ENCODE measurements at regions not wholly inside any gene's neighbourhood (a gene's known extent, or its start where the extent isn't known, plus 50 kb on each side); places are given as distances from the start of the nearest gene placed in this dataset.

- Histone ChIP-seq H3K27me3 (ENCODE audit: control insufficient read depth in 2 of 2, insufficient read depth in 2 of 2, low read length in 2 of 2) (no peaks in the 10 kb centered on the region), H3K9ac (replicated peaks; ENCODE audit: extremely low read depth, insufficient read depth, low read length) (no peak overlapping the region), H3K36me3 (ENCODE audit: control insufficient read depth in 2 of 2, extremely low read depth in 1 of 2, insufficient read depth in 2 of 2, low read length in 2 of 2) (no peaks in the 10 kb centered on the region), H2AFZ (ENCODE audit: low read depth, low read length) (no peak overlapping the region), H3K27ac (ENCODE audit: insufficient read depth, low read depth, low read length) (no peak overlapping the region), H3K4me2 (ENCODE audit: insufficient read depth, low read length) (no peak overlapping the region), H3K4me3 (replicated peaks in 1 of 3; ENCODE audit: insufficient read depth in 1 of 3, low read depth in 1 of 3, low read length in 3 of 3) (no peak overlapping the region), H3K79me2 (ENCODE audit: control insufficient read depth, insufficient read depth, low read length) (no peaks in the 10 kb centered on the region), H3K9me3 (replicated peaks; ENCODE audit: control insufficient read depth, insufficient read depth, low read length) (no peaks in the 10 kb centered on the region), H4K20me1 (replicated peaks; ENCODE audit: control insufficient read depth, extremely low read depth, insufficient read depth, low read length) (no peaks in the 10 kb centered on the region), H3K4me1 (ENCODE audit: control insufficient read depth, extremely low read depth, insufficient read depth, low read length) (no peaks in the 10 kb centered on the region), H3K9me1 (replicated peaks; ENCODE audit: control insufficient read depth, extremely low read depth, insufficient read depth, low read length) (no peaks in the 10 kb centered on the region)
- intact Hi-C loops (cut with micrococcal nuclease), result no loop called here
- ChIA-PET POLR2A (no interaction called here), CTCF (no interaction called here)
- FAIRE-seq (no peak), DNase-seq (ENCODE audit: low read depth, low spot score) (no peak)
- no peak for TF ChIP-seq MYC (IDR thresholded peaks at IDR 0.05; ENCODE audit: low read depth, low read length)
- TF ChIP-seq POLR2A (IDR thresholded peaks at IDR 0.05; ENCODE audit: low read depth, low read length), result no peak
- TF ChIP-seq EZH2 (IDR thresholded peaks at IDR 0.05; ENCODE audit: borderline replicate concordance, low read depth, low read length, severe bottlenecking), result no peak
- no peak for TF ChIP-seq JUN (IDR thresholded peaks at IDR 0.05; ENCODE audit: borderline replicate concordance, insufficient read depth, insufficient read length, low read depth)
- no peak for TF ChIP-seq CTCF (IDR thresholded peaks at IDR 0.05; ENCODE audit: extremely low read depth in 1 of 2, insufficient read depth in 1 of 2, low read depth in 1 of 2, low read length in 2 of 2)
- no peak for TF ChIP-seq GATA2 (IDR thresholded peaks at IDR 0.05; ENCODE audit: insufficient read depth, insufficient read length, low read depth, low read length)
- no peak for TF ChIP-seq POLR2AphosphoS5 (IDR thresholded peaks at IDR 0.05; ENCODE audit: insufficient read depth, low read depth, low read length)
- TF ChIP-seq FOS (IDR thresholded peaks at IDR 0.05; ENCODE audit: borderline replicate concordance, insufficient read depth, low read length), result no peak
- TF ChIP-seq MAX (IDR thresholded peaks at IDR 0.05; ENCODE audit: insufficient read depth, insufficient read length), result no peak
- BruUV-seq (replicated peaks), result no TSS peak
- dilution Hi-C loops (cut with MboI; ENCODE audit: extremely low pct_ligation_motif_present, low sequenced_read_pairs), result no loop called here
These were observed 86.9 kb upstream of the C9orf72 start for GRCh38 chr9:27660148-27660547.
